SK-N-SH treated with all-trans-retinoic acid at 6 μM for 48 hours (cell line): ENCODE measurements at regions not wholly inside any gene's neighbourhood (a gene's known extent, or its start where the extent isn't known, plus 50 kb on each side); places are given as distances from the start of the nearest gene placed in this dataset.

Source experiments
- ARNTL ChIP-seq: fragments of 450-650 bp; formaldehyde crosslinking; IDR thresholded peaks from 2 replicates; pipeline ENCODE4 v1.5.0; 2020; ENCODE audit warnings: low read depth, mild to moderate bottlenecking, moderate library complexity, borderline replicate concordance
- CSDC2 ChIP-seq: fragments of 250-450 bp; sonication (Bioruptor Pico); IDR thresholded peaks from 2 replicates; pipeline ENCODE4 v1.5.0; 2020; ENCODE audit warnings: mild to moderate bottlenecking, moderate library complexity
- ESRRG ChIP-seq: fragments of 250-450 bp; sonication (Bioruptor Pico); IDR thresholded peaks from 2 replicates; pipeline ENCODE4 v1.6.1; 2021; ENCODE audit warnings: mild to moderate bottlenecking
- RARB ChIP-seq: fragments of 250-450 bp; sonication (Bioruptor Pico); IDR thresholded peaks from 2 replicates; pipeline ENCODE4 v1.8.0; 2021; ENCODE audit warnings: mild to moderate bottlenecking, moderate library complexity
- SNAI2 ChIP-seq: fragments of 250-450 bp; sonication (Bioruptor Pico); IDR thresholded peaks from 2 replicates; pipeline ENCODE4 v1.5.0; 2020; ENCODE audit warnings: mild to moderate bottlenecking, moderate library complexity
- TCF4 ChIP-seq: fragments of 250-450 bp; sonication (Bioruptor Pico); IDR thresholded peaks from 2 replicates; pipeline ENCODE4 v1.8.0; 2021; ENCODE audit warnings: mild to moderate bottlenecking, moderate library complexity, borderline replicate concordance
- ZC3H10 ChIP-seq: fragments of 250-450 bp; sonication (Bioruptor Pico); IDR thresholded peaks from 2 replicates; pipeline ENCODE4 v1.5.1; 2021; ENCODE audit warnings: mild to moderate bottlenecking, moderate library complexity
- ZFP3 ChIP-seq: fragments of 250-450 bp; sonication (Bioruptor Pico); IDR thresholded peaks from 2 replicates; pipeline ENCODE4 v1.5.0; 2020; ENCODE audit warnings: mild to moderate bottlenecking, moderate library complexity
- ZNF8 ChIP-seq: fragments of 450-650 bp; formaldehyde crosslinking; IDR thresholded peaks from 2 replicates; pipeline ENCODE4 v1.5.0; 2020; ENCODE audit warnings: mild to moderate bottlenecking, moderate library complexity
- TF ChIP-seq, protein P1 (sequence below): fragments of 250-450 bp; sonication (Bioruptor Pico); IDR thresholded peaks from 2 replicates; pipeline ENCODE4 v1.5.1; 2020; ENCODE audit warnings: low read depth, mild to moderate bottlenecking, moderate library complexity
- TF ChIP-seq, protein P2 (sequence below): fragments of 250-450 bp; sonication (Bioruptor Pico); IDR thresholded peaks from 2 replicates; pipeline ENCODE4 v1.8.0; 2020; ENCODE audit warnings: mild to moderate bottlenecking, moderate library complexity, borderline replicate concordance
- TF ChIP-seq, protein P3 (sequence below): fragments of 250-450 bp; sonication (Bioruptor Pico); IDR thresholded peaks from 2 replicates; pipeline ENCODE4 v1.5.1; 2021; ENCODE audit warnings: mild to moderate bottlenecking, moderate library complexity

DNA sequence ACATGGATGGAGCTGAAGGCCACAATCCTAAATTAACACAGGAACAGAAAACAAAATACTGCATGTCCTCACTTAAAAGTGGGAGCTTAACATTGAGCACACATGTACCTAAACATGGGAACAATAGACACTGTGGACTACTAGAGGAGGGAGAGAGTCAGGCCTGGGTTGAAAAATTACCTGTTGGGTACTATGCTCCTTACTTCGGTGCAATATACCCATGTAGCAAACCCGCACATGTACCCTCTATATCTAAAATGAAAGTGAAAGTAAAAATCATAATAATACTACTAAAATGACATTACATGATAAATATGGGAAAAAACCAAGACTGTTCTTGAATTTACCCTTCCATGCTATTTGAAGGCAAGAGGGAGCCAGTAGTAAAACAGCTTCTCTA lies 1273.8 kb upstream of the ADGRB3 start:
- TF ChIP-seq, protein P1, sequence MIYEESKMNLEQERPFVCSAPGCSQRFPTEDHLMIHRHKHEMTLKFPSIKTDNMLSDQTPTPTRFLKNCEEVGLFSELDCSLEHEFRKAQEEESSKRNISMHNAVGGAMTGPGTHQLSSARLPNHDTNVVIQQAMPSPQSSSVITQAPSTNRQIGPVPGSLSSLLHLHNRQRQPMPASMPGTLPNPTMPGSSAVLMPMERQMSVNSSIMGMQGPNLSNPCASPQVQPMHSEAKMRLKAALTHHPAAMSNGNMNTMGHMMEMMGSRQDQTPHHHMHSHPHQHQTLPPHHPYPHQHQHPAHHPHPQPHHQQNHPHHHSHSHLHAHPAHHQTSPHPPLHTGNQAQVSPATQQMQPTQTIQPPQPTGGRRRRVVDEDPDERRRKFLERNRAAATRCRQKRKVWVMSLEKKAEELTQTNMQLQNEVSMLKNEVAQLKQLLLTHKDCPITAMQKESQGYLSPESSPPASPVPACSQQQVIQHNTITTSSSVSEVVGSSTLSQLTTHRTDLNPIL (CRISPR knock-in tag), result no peak
- TF ChIP-seq, protein P2, sequence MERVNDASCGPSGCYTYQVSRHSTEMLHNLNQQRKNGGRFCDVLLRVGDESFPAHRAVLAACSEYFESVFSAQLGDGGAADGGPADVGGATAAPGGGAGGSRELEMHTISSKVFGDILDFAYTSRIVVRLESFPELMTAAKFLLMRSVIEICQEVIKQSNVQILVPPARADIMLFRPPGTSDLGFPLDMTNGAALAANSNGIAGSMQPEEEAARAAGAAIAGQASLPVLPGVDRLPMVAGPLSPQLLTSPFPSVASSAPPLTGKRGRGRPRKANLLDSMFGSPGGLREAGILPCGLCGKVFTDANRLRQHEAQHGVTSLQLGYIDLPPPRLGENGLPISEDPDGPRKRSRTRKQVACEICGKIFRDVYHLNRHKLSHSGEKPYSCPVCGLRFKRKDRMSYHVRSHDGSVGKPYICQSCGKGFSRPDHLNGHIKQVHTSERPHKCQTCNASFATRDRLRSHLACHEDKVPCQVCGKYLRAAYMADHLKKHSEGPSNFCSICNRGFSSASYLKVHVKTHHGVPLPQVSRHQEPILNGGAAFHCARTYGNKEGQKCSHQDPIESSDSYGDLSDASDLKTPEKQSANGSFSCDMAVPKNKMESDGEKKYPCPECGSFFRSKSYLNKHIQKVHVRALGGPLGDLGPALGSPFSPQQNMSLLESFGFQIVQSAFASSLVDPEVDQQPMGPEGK (CRISPR knock-in tag), result no peak
- no peak for TF ChIP-seq RARB (CRISPR knock-in tag)
- no peak for TF ChIP-seq SNAI2 (CRISPR knock-in tag)
- no peak for TF ChIP-seq ZC3H10 (CRISPR knock-in tag)
- TF ChIP-seq, protein P3, sequence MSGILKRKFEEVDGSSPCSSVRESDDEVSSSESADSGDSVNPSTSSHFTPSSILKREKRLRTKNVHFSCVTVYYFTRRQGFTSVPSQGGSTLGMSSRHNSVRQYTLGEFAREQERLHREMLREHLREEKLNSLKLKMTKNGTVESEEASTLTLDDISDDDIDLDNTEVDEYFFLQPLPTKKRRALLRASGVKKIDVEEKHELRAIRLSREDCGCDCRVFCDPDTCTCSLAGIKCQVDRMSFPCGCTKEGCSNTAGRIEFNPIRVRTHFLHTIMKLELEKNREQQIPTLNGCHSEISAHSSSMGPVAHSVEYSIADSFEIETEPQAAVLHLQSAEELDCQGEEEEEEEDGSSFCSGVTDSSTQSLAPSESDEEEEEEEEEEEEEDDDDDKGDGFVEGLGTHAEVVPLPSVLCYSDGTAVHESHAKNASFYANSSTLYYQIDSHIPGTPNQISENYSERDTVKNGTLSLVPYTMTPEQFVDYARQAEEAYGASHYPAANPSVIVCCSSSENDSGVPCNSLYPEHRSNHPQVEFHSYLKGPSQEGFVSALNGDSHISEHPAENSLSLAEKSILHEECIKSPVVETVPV (CRISPR knock-in tag), result no peak
- no peak for TF ChIP-seq ZFP3 (CRISPR knock-in tag)
- TF ChIP-seq TCF4 (CRISPR knock-in tag), result no peak
- TF ChIP-seq ESRRG (CRISPR knock-in tag), result no peak
- no peak for TF ChIP-seq CSDC2 (CRISPR knock-in tag)
- TF ChIP-seq ZNF8, result no peak
- TF ChIP-seq ARNTL (CRISPR knock-in tag), result no peak
